Astrocyte (in vitro differentiated cells and primary cell): ENCODE measurements at regions not wholly inside any gene's neighbourhood (a gene's known extent, or its start where the extent isn't known, plus 50 kb on each side); places are given as distances from the start of the nearest gene placed in this dataset.
A peak's percentile ranks its signal among the peaks of the same experiment; 100 is the strongest.

Experiments used
- DNase-seq: peaks from one replicate; pipeline ENCODE4 v3.0.0-alpha.2; 2010; ENCODE audit warnings: low read depth
- FAIRE-seq: peaks from 2 replicates; lab custom pipeline; 2011; peaks lifted over from hg19 to GRCh38; lab: Jason Lieb, UNC
- H2AFZ ChIP-seq: 2 replicates; pipeline ENCODE4 v1.6.0; 2012; ENCODE audit warnings: low read depth, low read length, inconsistent platforms
- H3K27ac ChIP-seq: 2 replicates; pipeline ENCODE4 v1.5.1; 2011; ENCODE audit warnings: low read depth, low read length, inconsistent platforms
- H3K27me3 ChIP-seq: 2 replicates; pipeline ENCODE4 v1.6.0; 2011; ENCODE audit warnings: low read length, inconsistent platforms; ENCODE audit not compliant: insufficient read depth
- H3K36me3 ChIP-seq: 2 replicates; pipeline ENCODE4 v1.5.1; 2011; ENCODE audit warnings: low read length, inconsistent platforms; ENCODE audit not compliant: insufficient read depth
- H3K4me1 ChIP-seq: 2 replicates; pipeline ENCODE4 v1.5.1; 2011; ENCODE audit warnings: low read length, inconsistent platforms; ENCODE audit not compliant: insufficient read depth
- H3K4me2 ChIP-seq: 2 replicates; pipeline ENCODE4 v1.6.0; 2012; ENCODE audit warnings: low read length, inconsistent platforms
- H3K4me3 ChIP-seq: 2 replicates; pipeline ENCODE4 v1.5.1; 2011; ENCODE audit warnings: low read depth, mild to moderate bottlenecking, low read length, inconsistent platforms; ENCODE audit not compliant: insufficient read depth
- H3K79me2 ChIP-seq: 2 replicates; pipeline ENCODE4 v1.6.0; 2012; ENCODE audit warnings: mild to moderate bottlenecking, low read length, inconsistent platforms; ENCODE audit not compliant: insufficient read depth
- H3K9ac ChIP-seq: 2 replicates; pipeline ENCODE4 v1.6.0; 2012; ENCODE audit warnings: mild to moderate bottlenecking, low read length, inconsistent platforms
- H3K9me3 ChIP-seq: 2 replicates; pipeline ENCODE4 v1.5.1; 2012; ENCODE audit warnings: low read depth, mild to moderate bottlenecking, low read length, inconsistent platforms; ENCODE audit not compliant: insufficient read depth
- H4K20me1 ChIP-seq: 2 replicates; pipeline ENCODE4 v1.6.0; 2012; ENCODE audit warnings: low read length, inconsistent platforms; ENCODE audit not compliant: insufficient read depth
- H3K27ac Mint-ChIP-seq: one replicate; pipeline ENCODE4 v1.8.0; 2021; ENCODE audit warnings: mild to moderate bottlenecking, mixed read lengths; ENCODE audit not compliant: unreplicated experiment
- H3K27me3 Mint-ChIP-seq: one replicate; pipeline ENCODE4 v1.8.0; 2021; ENCODE audit warnings: low read depth, mixed read lengths; ENCODE audit not compliant: unreplicated experiment
- H3K36me3 Mint-ChIP-seq: one replicate; pipeline ENCODE4 v1.8.0; 2021; ENCODE audit warnings: low read depth, mixed read lengths; ENCODE audit not compliant: unreplicated experiment
- H3K4me1 Mint-ChIP-seq: one replicate; pipeline ENCODE4 v1.8.0; 2021; ENCODE audit warnings: low read depth, mixed read lengths; ENCODE audit not compliant: unreplicated experiment
- H3K4me3 Mint-ChIP-seq: one replicate; pipeline ENCODE4 v1.8.0; 2021; ENCODE audit warnings: mild to moderate bottlenecking, moderate library complexity, mixed read lengths; ENCODE audit not compliant: unreplicated experiment
- H3K9me3 Mint-ChIP-seq: one replicate; pipeline ENCODE4 v1.8.0; 2021; ENCODE audit warnings: mild to moderate bottlenecking, mixed read lengths; ENCODE audit not compliant: unreplicated experiment
- EZH2 ChIP-seq: IDR thresholded peaks from 2 replicates; pipeline ENCODE4 v1.6.1; 2012; ENCODE audit warnings: mild to moderate bottlenecking, low read length, inconsistent platforms; ENCODE audit not compliant: insufficient read depth
- TF ChIP-seq, protein P1 (sequence below): IDR thresholded peaks from 2 replicates; pipeline ENCODE4 v1.5.1; 2011; ENCODE audit warnings: low read depth, mild to moderate bottlenecking, inconsistent platforms, low read length, moderate library complexity; ENCODE audit not compliant: insufficient read depth

DNA sequence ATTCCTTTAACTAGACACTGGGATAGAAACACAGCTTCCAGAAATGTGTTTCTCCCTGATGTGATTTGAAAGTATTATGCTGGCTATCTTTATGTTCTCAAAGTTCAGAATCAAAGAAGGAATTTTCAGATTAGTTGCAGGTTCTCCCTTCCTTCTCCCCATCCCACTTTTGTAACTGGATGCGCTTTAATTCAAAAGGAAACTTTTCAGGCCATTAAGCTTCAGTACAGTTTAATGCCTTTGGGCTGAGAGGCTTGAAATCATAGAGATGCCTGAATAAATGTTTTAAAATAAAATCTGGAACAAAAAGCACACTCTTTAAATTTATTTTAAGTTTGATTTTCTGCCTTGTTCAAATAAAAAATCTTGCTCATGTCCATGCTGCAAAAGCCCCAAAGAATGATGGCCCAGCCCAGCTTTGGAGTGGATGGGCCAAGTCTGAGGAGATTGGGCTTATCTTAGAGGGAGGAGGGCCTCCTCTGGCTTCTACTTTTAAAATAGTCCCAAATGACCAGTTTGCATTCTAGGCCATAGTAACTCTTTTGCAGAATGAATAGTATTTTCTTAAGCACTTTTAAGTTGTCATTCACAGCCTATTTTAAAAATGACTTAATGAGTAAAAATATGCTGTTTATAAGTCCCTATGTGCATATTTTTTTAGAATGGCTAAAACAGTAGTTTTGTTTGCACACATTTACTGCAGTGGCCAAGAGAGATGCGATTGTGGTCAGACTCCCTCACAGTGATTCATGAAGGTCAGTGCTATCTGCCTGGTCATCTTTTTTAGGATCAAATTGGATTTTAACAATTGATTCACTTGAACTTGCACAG is 129.2 kb downstream of the MTX2 start:
- Mint-ChIP-seq H3K27me3 (no peaks in the 10 kb centered on the region), H3K4me3 (no peak overlapping the region), H3K27ac (no peak overlapping the region), H3K9me3 (no peaks in the 10 kb centered on the region), H3K36me3 (no peaks in the 10 kb centered on the region), H3K4me1 (peaks cover 10% of the 10 kb centered on the region)
- Histone ChIP-seq H4K20me1 (no peaks in the 10 kb centered on the region), H3K79me2 (no peaks in the 10 kb centered on the region), H3K36me3 (no peaks in the 10 kb centered on the region), H3K9ac (no peak overlapping the region), H3K4me2 (no peak overlapping the region), H2AFZ (no peak overlapping the region), H3K9me3 (no peaks in the 10 kb centered on the region), H3K4me3 (no peak overlapping the region), H3K27ac (no peak overlapping the region), H3K4me1 (peaks cover 3% of the 10 kb centered on the region), H3K27me3 (no peaks in the 10 kb centered on the region)
- no peak for TF ChIP-seq EZH2
- TF ChIP-seq, protein P1, sequence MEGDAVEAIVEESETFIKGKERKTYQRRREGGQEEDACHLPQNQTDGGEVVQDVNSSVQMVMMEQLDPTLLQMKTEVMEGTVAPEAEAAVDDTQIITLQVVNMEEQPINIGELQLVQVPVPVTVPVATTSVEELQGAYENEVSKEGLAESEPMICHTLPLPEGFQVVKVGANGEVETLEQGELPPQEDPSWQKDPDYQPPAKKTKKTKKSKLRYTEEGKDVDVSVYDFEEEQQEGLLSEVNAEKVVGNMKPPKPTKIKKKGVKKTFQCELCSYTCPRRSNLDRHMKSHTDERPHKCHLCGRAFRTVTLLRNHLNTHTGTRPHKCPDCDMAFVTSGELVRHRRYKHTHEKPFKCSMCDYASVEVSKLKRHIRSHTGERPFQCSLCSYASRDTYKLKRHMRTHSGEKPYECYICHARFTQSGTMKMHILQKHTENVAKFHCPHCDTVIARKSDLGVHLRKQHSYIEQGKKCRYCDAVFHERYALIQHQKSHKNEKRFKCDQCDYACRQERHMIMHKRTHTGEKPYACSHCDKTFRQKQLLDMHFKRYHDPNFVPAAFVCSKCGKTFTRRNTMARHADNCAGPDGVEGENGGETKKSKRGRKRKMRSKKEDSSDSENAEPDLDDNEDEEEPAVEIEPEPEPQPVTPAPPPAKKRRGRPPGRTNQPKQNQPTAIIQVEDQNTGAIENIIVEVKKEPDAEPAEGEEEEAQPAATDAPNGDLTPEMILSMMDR: no peak
- peak; percentile 56 for FAIRE-seq
- DNase-seq: peak; percentile 60

DNA sequence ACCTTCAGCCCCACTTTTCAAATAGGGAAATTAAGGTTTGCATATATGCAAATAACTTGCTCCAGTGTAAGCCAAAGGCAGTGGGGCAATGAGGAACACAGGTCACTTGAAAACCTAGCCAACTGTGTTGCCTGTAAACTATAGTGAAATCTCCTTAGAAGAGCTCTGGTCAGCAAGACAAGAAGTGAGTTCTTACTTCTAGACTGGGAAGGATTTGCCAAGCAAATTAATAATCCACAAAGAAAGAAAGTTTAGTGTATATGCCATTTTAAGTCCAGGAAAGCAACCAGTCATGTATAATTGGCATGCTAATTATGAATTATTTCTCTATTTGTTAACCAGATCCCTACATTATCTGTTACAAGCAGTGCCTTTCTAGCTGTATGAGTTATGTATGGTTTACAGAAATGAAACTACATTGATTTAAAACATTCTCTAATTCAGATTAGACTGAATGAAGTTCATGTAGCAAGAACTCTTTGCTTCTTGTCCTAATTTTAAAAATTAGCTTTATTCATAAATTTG is 129.9 kb downstream of the MTX2 start:
- H3K4me2 ChIP-seq: no peak overlapping the region
- no peak overlapping the region for H3K4me3 Mint-ChIP-seq
- no peak for FAIRE-seq

More for the DNA sequence above, 129.9 kb downstream of the MTX2 start:
- no peaks in the 10 kb centered on the region for H3K9me3 ChIP-seq
- Mint-ChIP-seq H3K27me3 (no peaks in the 10 kb centered on the region), H3K4me1 (peaks cover 10% of the 10 kb centered on the region), H3K9me3 (no peaks in the 10 kb centered on the region), H3K27ac (no peak overlapping the region), H3K36me3 (no peaks in the 10 kb centered on the region)
- no peak overlapping the region for H3K27ac ChIP-seq
- H3K4me3 ChIP-seq: no peak overlapping the region
- H3K79me2 ChIP-seq: no peaks in the 10 kb centered on the region
- H3K27me3 ChIP-seq: no peaks in the 10 kb centered on the region
- no peak for TF ChIP-seq EZH2
- TF ChIP-seq, protein P1: no peak
- H3K36me3 ChIP-seq: no peaks in the 10 kb centered on the region
- no peak overlapping the region for H3K9ac ChIP-seq
- DNase-seq: no peak
- H2AFZ ChIP-seq: no peak overlapping the region
- H3K4me1 ChIP-seq: peaks cover 3% of the 10 kb centered on the region
- H4K20me1 ChIP-seq: no peaks in the 10 kb centered on the region
